Natural killer cell (primary cell): ENCODE measurements at regions not wholly inside any gene's neighbourhood (a gene's known extent, or its start where the extent isn't known, plus 50 kb on each side); places are given as distances from the start of the nearest gene placed in this dataset.

Experiments used
- ATAC-seq, 3 donors: fragments of 150-1000 bp in 2 of 3; fragments of 200-7000 bp in 1 of 3; cut with Tn5 transposase; 1 replicate in 1 of 3; 2 replicates in 2 of 3; pipeline ENCODE4 v1.10.0; 2021; ENCODE audit warnings: mild to moderate bottlenecking in 2 of 3, moderate library complexity in 2 of 3
- DNase-seq, 2 donors: peaks; one replicate each; pipeline versions ENCODE4 v3.0.0 to v3.0.0-alpha.2; 2013 to 2021; ENCODE audit warnings: mixed read lengths in 1 of 2
- H3K27ac ChIP-seq: one replicate; pipeline ENCODE4 v1.5.1; 2013; ENCODE audit warnings: mild to moderate bottlenecking, low read length
- H3K27me3 ChIP-seq: one replicate; pipeline ENCODE4 v1.6.1; 2013; ENCODE audit warnings: low read length; ENCODE audit not compliant: control insufficient read depth, insufficient read depth
- H3K36me3 ChIP-seq: one replicate; pipeline ENCODE4 v1.6.1; 2013; ENCODE audit warnings: low read length; ENCODE audit not compliant: control insufficient read depth, insufficient read depth
- H3K4me1 ChIP-seq: one replicate; pipeline ENCODE4 v1.6.1; 2013; ENCODE audit warnings: low read length; ENCODE audit not compliant: control insufficient read depth, insufficient read depth
- H3K4me3 ChIP-seq: one replicate; pipeline ENCODE4 v1.5.1; 2013; ENCODE audit warnings: low read length
- H3K9me3 ChIP-seq: one replicate; pipeline ENCODE4 v1.6.1; 2013; ENCODE audit warnings: low read length; ENCODE audit not compliant: control insufficient read depth, insufficient read depth
- H3K27ac Mint-ChIP-seq, 2 donors: one replicate each; pipeline ENCODE4 v1.8.0; 2022; ENCODE audit warnings: mild to moderate bottlenecking in 2 of 2, mixed read lengths in 2 of 2, moderate library complexity in 1 of 2
- H3K27me3 Mint-ChIP-seq, 2 donors: one replicate each; pipeline ENCODE4 v1.8.0; 2022; ENCODE audit warnings: low read depth in 2 of 2, mixed read lengths in 2 of 2
- H3K36me3 Mint-ChIP-seq: one replicate; pipeline ENCODE4 v1.8.0; 2022; ENCODE audit warnings: mixed read lengths
- H3K4me1 Mint-ChIP-seq, 2 donors: one replicate each; pipeline ENCODE4 v1.8.0; 2022; ENCODE audit warnings: mixed read lengths in 2 of 2
- H3K4me3 Mint-ChIP-seq: one replicate; pipeline ENCODE4 v1.8.0; 2022; ENCODE audit warnings: mild to moderate bottlenecking, moderate library complexity, mixed read lengths
- H3K9me3 Mint-ChIP-seq, 2 donors: one replicate each; pipeline ENCODE4 v1.8.0; 2022; ENCODE audit warnings: mixed read lengths in 2 of 2
- CTCF ChIP-seq: fragments of 200-600 bp; IDR thresholded peaks from one replicate; pipeline ENCODE4 v1.8.0; 2022; ENCODE audit warnings: antibody characterized with exemption
- WGBS: methylation state at CpG from one replicate; pipeline ENCODE4 v1.1.7; 2013; ENCODE audit warnings: missing lambda C conversion rate; ENCODE audit not compliant: insufficient coverage; 5-methylcytosine and 5-hydroxymethylcytosine counted together
- intact Hi-C: fragments of 100-400 bp; cut with micrococcal nuclease; formaldehyde crosslinking; loops from one replicate; pipeline ENCODE4 v1.14.2; 2022

- Histone ChIP-seq H3K27ac (no peak overlapping the region), H3K4me1 (no peaks in the 10 kb centered on the region), H3K27me3 (no peaks in the 10 kb centered on the region), H3K4me3 (no peak overlapping the region), H3K36me3 (no peaks in the 10 kb centered on the region), H3K9me3 (no peaks in the 10 kb centered on the region)
- no peak for DNase-seq
- H3K4me3 Mint-ChIP-seq = no peak overlapping the region
- intact Hi-C loops = no loop called here
- peaks cover 0 to 3% of the 10 kb centered on the region in 2 donors for H3K27me3 Mint-ChIP-seq
- H3K4me1 Mint-ChIP-seq = no peaks in the 10 kb centered on the region
- no peaks in the 10 kb centered on the region for H3K36me3 Mint-ChIP-seq
- ATAC-seq = no peak
- no peak for TF ChIP-seq CTCF
- no peak overlapping the region for H3K27ac Mint-ChIP-seq
- peaks cover 5 to 8% of the 10 kb centered on the region in 2 donors for H3K9me3 Mint-ChIP-seq
- 52% methylated on average over 3 of the region's 3 CpGs for WGBS
Measured at GRCh38 chr10:42421812-42422211, 216.6 kb downstream of the ZNF33B start.

GRCh38 chr10:42419789-42420188 is 218.6 kb downstream of the ZNF33B start:
- ATAC-seq (no peak), DNase-seq (no peak)
- Histone ChIP-seq H3K9me3 (no peaks in the 10 kb centered on the region), H3K36me3 (no peaks in the 10 kb centered on the region), H3K27ac (no peak overlapping the region), H3K4me3 (no peak overlapping the region), H3K27me3 (no peaks in the 10 kb centered on the region), H3K4me1 (no peaks in the 10 kb centered on the region)
- Mint-ChIP-seq H3K27ac (no peak overlapping the region), H3K4me1 (no peaks in the 10 kb centered on the region), H3K36me3 (no peaks in the 10 kb centered on the region), H3K4me3 (no peak overlapping the region), H3K27me3 (peaks cover 0 to 3% of the 10 kb centered on the region in 2 donors), H3K9me3 (peaks cover 7 to 8% of the 10 kb centered on the region in 2 donors)
- no peak for TF ChIP-seq CTCF
- intact Hi-C loops = no loop called here
- 30% methylated on average over 2 of the region's 2 CpGs for WGBS

- Histone ChIP-seq H3K36me3 (no peaks in the 10 kb centered on the region), H3K27ac (no peak overlapping the region)
- H3K36me3 Mint-ChIP-seq = no peaks in the 10 kb centered on the region
Measured at GRCh38 chr10:42380926-42381547, 257.3 kb downstream of the ZNF33B start.

More at GRCh38 chr10:42380926-42381547, 257.3 kb downstream of the ZNF33B start:
- WGBS = 92% methylated on average over 7 of the region's 7 CpGs
- H3K27me3 ChIP-seq = no peaks in the 10 kb centered on the region
- DNase-seq = no peak
- Mint-ChIP-seq H3K4me1 (no peaks in the 10 kb centered on the region), H3K9me3 (peaks cover 14% of the 10 kb centered on the region in 2 donors), H3K4me3 (no peak overlapping the region), H3K27ac (no peak overlapping the region), H3K27me3 (no peaks in the 10 kb centered on the region)
- intact Hi-C loops = no loop called here
- no peaks in the 10 kb centered on the region for H3K9me3 ChIP-seq
- H3K4me3 ChIP-seq = no peak overlapping the region
- H3K4me1 ChIP-seq = no peaks in the 10 kb centered on the region
- TF ChIP-seq CTCF = no peak
- no peak for ATAC-seq
